Subcutaneous abdominal adipose tissue (tissue), 5 donors: ENCODE measurements at regions not wholly inside any gene's neighbourhood (a gene's known extent, or its start where the extent isn't known, plus 50 kb on each side); places are given as distances from the start of the nearest gene placed in this dataset.

Source experiments
- H3K27ac ChIP-seq: one replicate; pipeline ENCODE4 v1.7.0; 2013; ENCODE audit warnings: low read depth, mild to moderate bottlenecking, inconsistent platforms, low read length, moderate library complexity
- H3K27me3 ChIP-seq, 5 donors: one replicate each; pipeline ENCODE4 v1.7.0; 2013; ENCODE audit warnings: low read length in 5 of 5, inconsistent platforms in 1 of 5; ENCODE audit not compliant: control insufficient read depth in 5 of 5, insufficient read depth in 4 of 5
- H3K36me3 ChIP-seq, 5 donors: one replicate each; pipeline ENCODE4 v1.7.0; 2013; ENCODE audit warnings: low read length in 5 of 5; ENCODE audit not compliant: control insufficient read depth in 5 of 5, insufficient read depth in 5 of 5
- H3K4me1 ChIP-seq, 5 donors: one replicate each; pipeline ENCODE4 v1.7.0; 2013; ENCODE audit warnings: low read length in 5 of 5, mild to moderate bottlenecking in 3 of 5, moderate library complexity in 1 of 5; ENCODE audit not compliant: control insufficient read depth in 5 of 5, insufficient read depth in 5 of 5
- H3K4me3 ChIP-seq, 5 donors: one replicate each; pipeline ENCODE4 v1.7.0; 2013; ENCODE audit warnings: low read length in 5 of 5, low read depth in 1 of 5
- H3K9ac ChIP-seq, 5 donors: one replicate each; pipeline ENCODE4 v1.7.0; 2013; ENCODE audit warnings: low read length in 5 of 5, mild to moderate bottlenecking in 4 of 5, moderate library complexity in 3 of 5
- H3K9me3 ChIP-seq, 5 donors: one replicate each; pipeline ENCODE4 v1.7.0; 2013; ENCODE audit warnings: low read length in 5 of 5; ENCODE audit not compliant: control insufficient read depth in 5 of 5
- donor health status: healthy.
- donor health status: healthy.
- donor health status: healthy.
- donor health status: healthy.
- donor health status: healthy.

- Histone ChIP-seq H3K4me1 (no peaks in the 10 kb centered on the region), H3K4me3 (no peak overlapping the region), H3K36me3 (no peaks in the 10 kb centered on the region), H3K27me3 (no peaks in the 10 kb centered on the region), H3K27ac (no peak overlapping the region), H3K9ac (no peak overlapping the region), H3K9me3 (no peaks in the 10 kb centered on the region)
These were observed 893.9 kb downstream of the PCDH7 start for GRCh38 chr4:31613946-31614623.

DNA sequence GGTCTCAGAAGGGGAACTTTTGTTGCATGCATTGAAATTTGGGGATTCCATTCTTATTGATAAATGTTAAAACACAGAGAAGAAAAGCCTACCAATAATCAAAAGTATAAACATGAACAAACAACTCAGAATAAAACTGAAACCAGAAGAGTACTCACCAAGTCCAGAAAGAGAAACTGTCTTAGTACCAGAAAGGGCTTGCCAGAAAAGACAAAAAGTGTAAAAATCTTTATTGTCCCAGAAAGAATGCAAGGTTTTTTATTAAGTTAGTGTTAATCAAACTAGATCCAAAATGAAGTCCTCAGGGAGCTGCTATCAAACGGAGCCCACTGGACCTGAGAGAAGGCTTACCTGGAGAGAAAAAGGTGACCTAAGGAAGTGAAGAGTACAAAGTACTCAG, 897.5 kb downstream of the PCDH7 start:
- H3K4me1 ChIP-seq = no peaks in the 10 kb centered on the region
- H3K27ac ChIP-seq = no peak overlapping the region
- H3K9me3 ChIP-seq = no peaks in the 10 kb centered on the region
- H3K27me3 ChIP-seq = no peaks in the 10 kb centered on the region
- H3K36me3 ChIP-seq = no peaks in the 10 kb centered on the region
- no peak overlapping the region for H3K4me3 ChIP-seq
- H3K9ac ChIP-seq = no peak overlapping the region

- H3K9ac ChIP-seq = no peak overlapping the region
- no peak overlapping the region for H3K27ac ChIP-seq
- H3K4me1 ChIP-seq = no peaks in the 10 kb centered on the region
- H3K27me3 ChIP-seq = no peaks in the 10 kb centered on the region
- H3K4me3 ChIP-seq = no peak overlapping the region
- H3K36me3 ChIP-seq = no peaks in the 10 kb centered on the region
- H3K9me3 ChIP-seq = no peaks in the 10 kb centered on the region
These were observed 900.3 kb downstream of the PCDH7 start for GRCh38 chr4:31620476-31620875.

DNA sequence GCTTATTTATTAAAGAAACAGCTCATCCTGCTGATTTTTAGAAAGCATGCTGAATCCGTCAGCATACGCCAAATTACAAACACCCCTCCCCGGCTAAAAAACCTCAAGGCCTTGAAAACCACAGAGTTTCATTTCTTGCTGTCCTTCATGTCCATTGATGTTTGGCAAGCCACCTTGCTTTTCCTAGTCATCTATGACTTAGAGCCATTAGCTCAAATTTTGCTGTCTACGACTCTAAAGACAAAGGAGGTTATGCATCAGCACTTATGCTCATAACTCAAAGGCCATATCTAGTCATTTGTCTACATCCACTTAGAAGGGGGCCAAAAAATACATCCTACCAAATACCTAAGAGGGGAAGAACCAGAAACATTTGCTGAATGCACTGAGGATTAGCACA, 925.1 kb downstream of the PCDH7 start:
- no peaks in the 10 kb centered on the region for H3K9me3 ChIP-seq
- no peak overlapping the region for H3K9ac ChIP-seq
- H3K27ac ChIP-seq = no peak overlapping the region
- no peaks in the 10 kb centered on the region for H3K4me1 ChIP-seq
- no peaks in the 10 kb centered on the region for H3K27me3 ChIP-seq
- no peak overlapping the region for H3K4me3 ChIP-seq
- no peaks in the 10 kb centered on the region for H3K36me3 ChIP-seq

- Histone ChIP-seq H3K4me3 (no peak overlapping the region), H3K27me3 (no peaks in the 10 kb centered on the region), H3K36me3 (no peaks in the 10 kb centered on the region), H3K4me1 (no peaks in the 10 kb centered on the region), H3K27ac (no peak overlapping the region), H3K9ac (no peak overlapping the region), H3K9me3 (no peaks in the 10 kb centered on the region)
These were observed 927.6 kb downstream of the PCDH7 start for GRCh38 chr4:31647786-31648185.

DNA sequence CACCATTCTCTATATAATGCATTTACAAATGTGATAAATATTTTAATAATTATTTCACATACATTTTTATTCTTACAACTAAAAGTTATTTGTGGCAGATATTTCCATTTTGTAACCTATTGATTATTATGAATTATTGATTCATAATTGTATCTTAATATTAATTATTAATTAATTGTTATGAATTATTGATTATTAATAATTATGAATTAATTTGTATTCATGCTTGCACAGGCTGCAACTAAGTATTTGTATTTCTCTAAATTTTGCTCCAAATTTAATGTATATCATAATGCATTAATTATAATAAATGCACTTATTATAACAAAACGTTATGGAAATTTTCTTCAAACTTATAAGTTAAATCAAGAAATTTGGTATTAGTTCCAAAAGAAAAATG, 929.7 kb downstream of the PCDH7 start:
- Histone ChIP-seq H3K27me3 (no peaks in the 10 kb centered on the region), H3K4me3 (no peak overlapping the region), H3K27ac (no peak overlapping the region), H3K4me1 (no peaks in the 10 kb centered on the region), H3K9me3 (no peaks in the 10 kb centered on the region), H3K9ac (no peak overlapping the region), H3K36me3 (no peaks in the 10 kb centered on the region)

DNA sequence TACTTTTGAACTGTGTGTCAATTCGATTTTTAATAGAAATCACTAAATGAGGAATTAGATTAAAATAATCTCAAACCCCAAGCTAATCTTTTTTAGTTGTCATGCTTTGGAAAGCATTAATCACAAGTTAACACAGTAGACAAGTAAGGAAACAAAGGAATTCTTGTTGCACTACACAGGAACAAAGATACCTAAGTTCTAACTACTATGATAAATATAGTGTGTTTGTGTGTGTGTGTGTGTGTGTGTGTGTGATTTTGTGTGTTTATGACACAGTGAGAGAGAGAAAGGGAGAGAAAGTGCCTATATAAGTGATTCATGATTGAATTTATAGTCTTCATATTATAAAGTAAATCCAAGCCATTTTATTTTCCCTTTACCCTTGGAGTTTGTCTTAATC, 931.4 kb downstream of the PCDH7 start:
- Histone ChIP-seq H3K27ac (no peak overlapping the region), H3K4me3 (no peak overlapping the region), H3K9me3 (no peaks in the 10 kb centered on the region), H3K27me3 (no peaks in the 10 kb centered on the region), H3K36me3 (no peaks in the 10 kb centered on the region), H3K4me1 (no peaks in the 10 kb centered on the region), H3K9ac (no peak overlapping the region)

DNA sequence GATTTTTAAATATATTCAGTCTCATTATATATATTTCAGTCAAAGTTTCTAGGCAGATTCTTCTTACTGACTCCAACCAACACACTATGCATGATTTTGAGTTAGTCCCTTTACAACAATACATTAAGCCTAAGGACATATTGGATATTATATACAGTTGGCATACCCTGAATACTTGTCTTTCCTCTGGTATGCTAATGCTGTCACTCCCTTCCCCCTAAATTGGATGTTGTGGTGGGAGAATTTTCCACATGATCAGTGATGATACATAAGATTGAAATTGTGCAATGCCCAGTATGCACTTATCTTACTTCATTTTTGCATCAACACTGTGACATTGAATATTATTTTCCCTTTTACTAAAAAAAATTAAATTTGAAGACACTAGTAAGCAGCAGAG, 935.2 kb downstream of the PCDH7 start:
- H3K4me3 ChIP-seq = no peak overlapping the region
- H3K9ac ChIP-seq = no peak overlapping the region
- H3K9me3 ChIP-seq = no peaks in the 10 kb centered on the region
- no peaks in the 10 kb centered on the region for H3K27me3 ChIP-seq
- no peaks in the 10 kb centered on the region for H3K36me3 ChIP-seq
- H3K27ac ChIP-seq = no peak overlapping the region
- H3K4me1 ChIP-seq = no peaks in the 10 kb centered on the region

DNA sequence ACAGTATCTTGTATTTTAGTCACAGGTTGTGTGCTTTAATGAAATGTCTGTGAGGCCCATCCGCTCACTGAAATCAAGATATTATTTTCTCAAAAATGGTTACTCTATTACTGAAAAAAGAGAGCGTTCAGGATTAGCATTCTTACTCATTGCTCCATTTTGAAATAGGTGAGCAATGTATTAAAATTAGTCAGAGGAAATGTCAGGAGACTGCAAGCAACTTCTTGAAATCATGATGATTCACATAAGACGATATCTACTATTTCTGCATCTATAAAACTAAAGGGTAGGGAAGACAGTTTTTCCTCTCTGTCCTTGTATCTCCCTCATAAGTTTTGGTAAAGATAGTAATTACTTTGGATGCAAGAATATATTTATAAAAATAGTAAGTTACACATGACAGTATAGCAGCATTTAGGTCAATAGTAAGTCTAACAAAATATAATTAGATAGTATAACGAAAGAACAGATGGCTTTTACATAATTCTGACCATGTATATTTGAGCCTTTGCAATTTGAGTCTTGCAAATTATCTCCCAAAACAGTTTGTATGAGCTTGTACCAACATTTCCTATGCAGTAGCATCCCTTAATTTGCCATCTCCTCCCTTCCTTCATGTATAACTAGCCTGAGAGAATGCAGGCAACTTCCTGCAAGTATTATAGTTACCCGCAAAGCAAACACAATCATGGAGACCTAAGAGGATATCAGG, 937.8 kb downstream of the PCDH7 start:
- H3K9me3 ChIP-seq = no peaks in the 10 kb centered on the region
- H3K27me3 ChIP-seq = no peaks in the 10 kb centered on the region
- no peak overlapping the region for H3K4me3 ChIP-seq
- no peaks in the 10 kb centered on the region for H3K4me1 ChIP-seq
- no peak overlapping the region for H3K27ac ChIP-seq
- no peak overlapping the region for H3K9ac ChIP-seq
- H3K36me3 ChIP-seq = no peaks in the 10 kb centered on the region

DNA sequence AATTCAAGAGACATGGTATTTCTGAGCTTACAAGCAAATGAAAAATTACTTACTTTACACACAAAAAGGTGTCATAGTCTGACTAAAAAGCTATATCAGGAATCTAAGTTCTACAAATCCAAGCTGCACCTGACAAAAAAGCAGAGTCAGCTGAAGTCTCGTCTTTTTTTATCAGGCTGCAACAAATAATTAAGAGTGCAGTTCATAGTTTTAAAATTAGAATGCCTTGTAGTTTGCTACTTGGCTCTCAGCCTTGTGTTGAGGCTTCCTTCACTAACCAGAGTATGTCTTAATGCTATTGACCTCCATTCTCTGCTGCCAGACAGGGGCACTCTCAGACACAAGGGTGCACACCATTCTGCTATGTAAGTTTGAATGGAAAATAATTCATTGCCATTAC, 940.7 kb downstream of the PCDH7 start:
- no peaks in the 10 kb centered on the region for H3K27me3 ChIP-seq

More for the DNA sequence above, 940.7 kb downstream of the PCDH7 start:
- no peak overlapping the region for H3K4me3 ChIP-seq
- H3K27ac ChIP-seq = no peak overlapping the region
- no peaks in the 10 kb centered on the region for H3K9me3 ChIP-seq
- no peaks in the 10 kb centered on the region for H3K36me3 ChIP-seq
- no peaks in the 10 kb centered on the region for H3K4me1 ChIP-seq
- no peak overlapping the region for H3K9ac ChIP-seq
